NCI-H526 (cell line): ENCODE measurements at regions not wholly inside any gene's neighbourhood (a gene's known extent, or its start where the extent isn't known, plus 50 kb on each side); places are given as distances from the start of the nearest gene placed in this dataset.

ENCODE experiments used
- DNase-seq, 2 experiments: peaks; one replicate each; lab custom pipeline; 2025; lab: John Stamatoyannopoulos, UW

DNA sequence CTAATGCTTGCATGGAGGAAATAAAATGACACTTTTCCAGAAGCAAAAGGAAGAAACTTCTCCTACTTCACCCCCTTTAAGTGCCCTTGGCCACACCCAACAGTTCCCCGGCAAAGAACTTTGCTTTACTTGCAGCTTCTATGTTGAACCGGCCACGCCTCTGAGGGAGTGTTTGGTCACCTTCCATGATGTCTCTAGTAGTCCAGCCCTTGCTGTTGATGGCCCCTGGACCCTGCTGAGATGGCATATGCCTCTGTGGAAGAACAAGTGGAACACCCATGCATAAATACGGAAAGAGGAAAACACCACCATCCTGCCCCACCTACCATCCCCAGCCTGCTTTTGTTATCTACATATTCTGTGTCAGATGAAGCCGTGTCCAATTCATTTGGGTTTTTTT, 218.3 kb upstream of the POU3F3 start:
- no peak for DNase-seq

DNA sequence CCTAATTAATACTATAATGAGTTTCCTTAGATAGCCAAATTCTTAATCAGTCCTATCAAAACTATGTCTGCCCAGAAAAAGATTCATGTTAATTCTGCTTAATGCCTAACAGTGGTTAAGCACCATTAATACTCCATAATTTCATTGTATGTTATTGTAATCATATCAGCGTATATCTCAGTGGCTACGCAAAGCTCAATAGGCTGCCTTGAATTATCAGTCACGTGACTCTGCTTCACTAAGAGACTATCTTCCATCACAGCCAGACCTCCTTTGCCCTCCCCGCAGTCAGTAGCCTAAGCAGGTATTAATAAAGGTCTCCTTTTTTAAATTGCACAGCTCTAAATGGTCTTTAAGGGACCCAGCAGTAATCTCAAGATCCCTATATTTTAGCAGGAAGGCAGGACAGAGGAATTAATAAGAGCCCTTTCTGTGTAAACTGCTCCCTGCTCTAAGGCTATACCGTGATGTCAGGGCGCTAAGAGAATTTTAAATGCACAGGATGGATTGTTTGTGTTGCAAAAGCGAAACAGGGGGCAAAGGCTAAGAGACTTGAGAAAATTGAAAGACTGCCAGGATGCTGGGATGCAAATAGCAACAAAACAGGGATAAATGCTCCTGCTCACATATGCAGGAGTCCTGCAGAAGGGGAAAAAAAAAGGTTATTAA, 215.6 kb upstream of the POU3F3 start:
- no peak for DNase-seq

DNA sequence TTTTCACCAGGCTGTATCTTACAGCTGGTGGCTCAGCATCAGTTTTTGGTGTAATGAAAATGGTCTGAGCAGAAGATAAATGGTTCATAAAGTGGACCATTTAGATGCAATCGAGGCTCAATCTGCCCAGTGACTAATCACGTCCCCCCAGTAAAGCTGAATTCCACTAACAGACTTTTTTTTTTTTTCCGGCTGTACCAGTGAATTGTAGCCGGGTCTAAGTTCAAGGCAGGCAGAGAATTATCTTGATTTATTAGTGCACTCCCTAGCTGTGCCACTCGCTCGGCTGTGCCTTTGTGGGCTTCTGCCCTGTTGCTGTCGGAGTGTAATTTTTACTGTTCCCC, 215.1 kb upstream of the POU3F3 start:
- no peak for DNase-seq

DNA sequence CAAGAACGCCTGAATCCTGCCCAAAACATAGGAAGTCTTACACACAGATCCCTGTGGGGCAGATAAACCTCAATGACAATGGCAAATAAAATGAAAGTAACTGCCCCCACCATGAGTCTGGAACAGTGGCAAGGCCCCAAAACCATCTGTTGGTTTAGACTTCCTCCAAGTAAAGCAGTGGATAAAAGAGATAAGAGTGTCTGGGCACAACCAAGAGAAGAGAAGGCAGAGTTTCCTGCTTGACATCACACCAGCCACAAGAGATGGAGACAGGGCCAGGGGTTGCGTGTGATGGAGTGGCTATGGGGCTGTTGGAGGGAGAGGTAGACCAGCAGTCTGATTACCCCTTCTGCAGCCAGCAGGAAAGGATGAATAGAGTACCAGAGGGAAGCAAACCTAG, 212.1 kb upstream of the POU3F3 start:
- no peak for DNase-seq

DNA sequence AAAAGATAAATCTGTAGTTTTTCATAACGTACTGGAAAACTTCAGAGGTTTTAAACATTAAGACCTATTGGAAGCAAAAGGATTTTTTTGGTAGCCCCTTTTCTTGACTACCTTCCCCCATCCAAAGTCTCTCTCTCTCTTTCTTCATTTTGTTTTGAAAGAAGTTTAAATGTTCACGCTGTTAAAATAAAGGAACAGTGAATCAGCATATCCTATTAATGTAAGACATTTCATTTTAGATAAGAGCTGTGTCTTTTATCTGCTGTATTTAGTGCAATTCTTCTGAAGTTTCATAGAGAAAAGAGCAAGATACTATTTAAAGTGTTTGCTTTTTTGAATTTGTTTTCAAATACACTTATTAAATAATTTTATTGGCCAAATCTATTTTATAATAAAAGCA, 205.5 kb upstream of the POU3F3 start:
- no peak for DNase-seq

- DNase-seq = no peak
These were observed 204.0 kb upstream of the POU3F3 start for GRCh38 chr2:104649866-104650265.

GRCh38 chr2:104650405-104650996, 203.4 kb upstream of the POU3F3 start:
- no peak for DNase-seq

DNA sequence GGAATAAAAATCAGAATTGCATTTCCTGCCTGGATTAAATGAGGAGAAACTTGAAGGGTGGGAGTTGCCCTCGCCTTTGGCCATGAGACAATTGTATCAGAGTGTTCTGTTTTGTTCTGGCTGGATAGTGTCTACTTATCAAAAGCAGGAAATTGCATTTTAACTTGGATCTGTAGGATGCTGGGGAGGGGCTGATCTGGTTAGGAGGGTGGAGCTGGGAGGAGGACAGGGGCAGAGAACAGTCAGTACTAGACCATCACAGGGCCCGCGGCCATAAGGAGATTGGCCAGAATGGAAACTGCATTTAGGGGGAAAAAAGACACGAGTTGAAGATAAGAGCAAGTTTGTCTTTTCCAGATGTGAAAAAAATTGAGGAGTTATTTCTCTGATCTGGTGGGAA, 199.1 kb upstream of the POU3F3 start:
- no peak for DNase-seq

GRCh38 chr2:104656571-104657163, 197.2 kb upstream of the POU3F3 start:
- no peak for DNase-seq

GRCh38 chr2:104658144-104658835, 195.6 kb upstream of the POU3F3 start:
- no peak for DNase-seq

DNA sequence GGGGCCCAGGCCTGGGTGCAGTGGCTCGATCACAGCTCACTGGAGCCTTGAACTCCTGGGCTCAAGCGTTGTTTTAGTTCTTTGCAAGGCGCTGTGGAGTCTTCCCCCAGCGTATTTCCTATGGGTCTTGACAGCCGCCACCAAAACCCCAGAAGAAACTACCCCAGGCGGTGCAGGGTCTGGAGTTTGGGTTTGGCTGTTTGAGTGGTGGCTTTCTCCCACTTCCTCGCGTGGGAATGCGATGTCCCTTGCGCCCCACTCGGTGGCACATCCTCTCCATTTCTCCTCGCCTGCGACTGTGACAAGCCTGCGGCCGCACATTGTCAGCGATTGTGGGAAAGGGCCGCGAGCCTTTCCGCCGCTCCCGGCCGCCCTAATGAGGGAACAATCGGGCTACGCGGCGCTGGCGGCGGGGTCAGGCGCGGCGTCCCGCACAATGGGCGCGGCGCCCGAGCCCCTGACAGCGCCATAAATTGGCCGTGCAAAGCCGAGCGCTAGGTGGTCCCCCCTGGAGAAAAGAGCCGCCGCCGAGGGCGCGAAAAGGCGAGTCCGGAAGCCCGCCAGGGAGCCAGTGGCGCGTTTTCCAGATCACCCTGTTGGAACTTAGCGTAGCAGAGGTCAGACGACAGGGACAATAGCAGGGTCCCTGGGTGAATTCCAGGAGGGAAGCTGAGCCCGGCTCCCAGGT, 194.9 kb upstream of the POU3F3 start:
- no peak for DNase-seq

- no peak for DNase-seq
These were observed 192.9 kb upstream of the POU3F3 start for GRCh38 chr2:104660991-104661390.

DNA sequence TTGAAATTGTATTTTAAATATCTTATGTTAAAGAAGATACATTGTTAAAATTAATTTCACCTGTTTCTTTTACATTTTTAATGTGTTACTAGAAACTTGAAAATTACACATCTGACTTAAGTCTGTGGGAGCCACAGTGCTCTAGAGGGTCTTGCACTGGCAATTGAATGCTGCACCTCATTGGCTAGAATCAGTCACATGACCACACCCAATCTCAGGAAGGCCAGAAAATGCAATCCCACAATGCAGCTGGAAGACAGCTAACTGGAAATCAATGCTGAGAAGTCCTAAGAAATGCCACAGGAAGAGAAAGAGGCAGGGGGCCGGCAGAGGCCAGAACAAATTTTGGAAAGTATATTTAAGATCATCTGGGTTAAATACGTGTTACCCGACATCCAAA, 189.2 kb upstream of the POU3F3 start:
- no peak for DNase-seq

- no peak for DNase-seq
These were observed 185.3 kb upstream of the POU3F3 start for GRCh38 chr2:104668631-104669030.

DNA sequence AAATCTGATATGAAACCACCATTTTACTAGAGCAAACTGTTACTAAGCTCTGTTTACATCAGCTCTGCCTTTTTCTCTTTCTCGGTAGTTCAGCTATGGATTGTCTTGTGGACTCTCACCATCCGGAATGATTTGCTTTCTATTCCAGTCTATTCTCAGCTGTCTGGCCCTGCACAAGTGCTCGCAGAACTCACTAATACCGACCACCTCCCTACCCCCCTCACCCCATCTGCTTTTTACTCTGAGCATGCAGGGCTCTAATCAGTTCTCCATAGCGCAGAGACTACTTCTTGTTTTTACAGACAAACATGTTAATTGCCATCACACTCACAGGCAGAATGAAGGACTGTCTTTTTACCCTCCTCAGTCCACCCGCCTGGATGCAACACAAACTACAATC, 180.7 kb upstream of the POU3F3 start:
- DNase-seq = no peak

DNA sequence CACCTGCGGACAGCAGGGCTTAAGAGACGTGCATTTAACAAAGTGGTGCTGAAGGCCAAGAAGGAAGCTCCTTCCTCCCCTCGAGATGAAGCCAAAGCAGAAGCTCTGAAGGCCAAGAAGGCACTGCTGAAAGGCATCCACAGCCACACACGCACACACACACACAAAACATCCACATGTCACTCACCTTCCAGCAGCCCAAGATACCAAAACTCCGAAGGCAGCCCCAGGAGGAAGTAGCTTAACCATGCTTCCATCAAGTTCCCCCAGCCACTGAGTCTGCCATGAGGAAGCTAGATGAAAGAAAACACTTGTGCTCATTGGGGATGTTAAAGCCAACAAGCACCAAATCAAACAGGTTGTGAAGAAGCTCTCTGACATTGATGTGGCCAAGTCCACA, 175.7 kb upstream of the POU3F3 start:
- DNase-seq = no peak

- no peak for DNase-seq
These were observed 168.3 kb upstream of the POU3F3 start for GRCh38 chr2:104685591-104685990.

- DNase-seq = no peak
These were observed 166.8 kb upstream of the POU3F3 start for GRCh38 chr2:104687147-104687546.

DNA sequence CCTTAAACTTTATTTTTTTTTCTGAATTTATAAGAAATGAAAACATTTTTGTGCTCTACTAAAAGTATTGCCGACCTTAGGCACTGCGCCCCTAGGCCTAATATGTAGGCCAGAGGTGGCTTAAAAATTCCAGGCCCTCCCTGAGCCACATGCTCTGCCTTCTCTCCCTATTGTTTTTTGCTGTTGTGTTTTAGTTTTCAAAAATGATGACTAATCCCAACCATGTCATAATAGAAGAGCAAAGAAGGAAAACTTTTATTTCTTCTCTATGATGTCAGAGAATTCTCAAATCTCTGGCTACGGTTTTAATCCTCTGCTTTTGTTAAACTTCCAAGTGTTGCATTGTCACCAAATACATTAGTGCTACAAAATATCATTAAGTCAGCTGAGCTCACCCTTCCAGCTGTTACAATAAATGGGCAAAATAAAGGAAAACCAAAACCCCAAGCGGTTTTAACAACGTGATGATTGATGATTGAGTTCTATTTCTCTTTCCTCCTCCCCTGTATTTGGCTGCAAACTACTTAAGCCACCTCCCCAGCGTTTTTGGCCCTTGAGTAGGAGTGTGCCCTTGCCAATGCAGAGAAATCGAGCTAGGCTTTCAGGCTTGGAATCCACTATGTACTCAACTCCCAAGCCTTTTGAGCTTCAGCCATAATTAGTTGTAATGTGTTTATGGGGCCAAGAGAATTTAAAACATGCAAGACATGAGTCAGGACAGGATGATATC, 163.5 kb upstream of the POU3F3 start:
- DNase-seq = no peak

- no peak for DNase-seq
These were observed 155.6 kb upstream of the POU3F3 start for GRCh38 chr2:104698276-104698675.

- DNase-seq = no peak
These were observed 152.5 kb upstream of the POU3F3 start for GRCh38 chr2:104701411-104701911.
